WTC11 (cell line): ENCODE measurements at regions not wholly inside any gene's neighbourhood (a gene's known extent, or its start where the extent isn't known, plus 50 kb on each side); places are given as distances from the start of the nearest gene placed in this dataset.

Experiments
- ATAC-seq: fragments of 200-7000 bp; cut with Tn5 transposase; 2 replicates; pipeline ENCODE4 v1.10.0; 2021; ENCODE audit warnings: mild to moderate bottlenecking, moderate library complexity
- CTCF ChIA-PET: fragments of 300-600 bp; sonication (Branson Sonifier 250); formaldehyde crosslinking; loops from one replicate; lab custom pipeline; 2021; ENCODE audit warnings: antibody characterized with exemption; lab: Charles Lee
- POLR2A ChIA-PET: fragments of 350-600 bp; sonication (Branson Sonifier 250); formaldehyde crosslinking; loops from one replicate; lab custom pipeline; 2021; ENCODE audit warnings: antibody characterized with exemption; lab: Charles Lee
- DNase-seq: peaks from one replicate; pipeline ENCODE4 v3.0.0; 2021; ENCODE audit warnings: low spot score
- H3K27ac Mint-ChIP-seq: 2 replicates; pipeline ENCODE4 v1.8.0; 2021; ENCODE audit warnings: mixed read lengths
- H3K27me3 Mint-ChIP-seq: 2 replicates; pipeline ENCODE4 v1.8.0; 2021; ENCODE audit warnings: low read depth, mild to moderate bottlenecking, moderate library complexity, mixed read lengths
- H3K36me3 Mint-ChIP-seq: 2 replicates; pipeline ENCODE4 v1.8.0; 2021; ENCODE audit warnings: mixed read lengths
- H3K4me1 Mint-ChIP-seq: 2 replicates; pipeline ENCODE4 v1.8.0; 2022; ENCODE audit warnings: mixed read lengths
- H3K4me3 Mint-ChIP-seq: 2 replicates; pipeline ENCODE4 v1.8.0; 2021; ENCODE audit warnings: mild to moderate bottlenecking, moderate library complexity, mixed read lengths
- H3K9me3 Mint-ChIP-seq: 2 replicates; pipeline ENCODE4 v1.8.0; 2021; ENCODE audit warnings: mixed read lengths
- EMX1 ChIP-seq: fragments of 250-450 bp; sonication (Bioruptor Pico); IDR thresholded peaks from 2 replicates; pipeline ENCODE4 v1.8.0; 2021; ENCODE audit warnings: mild to moderate bottlenecking
- ESRRA ChIP-seq: sonication (generic); formaldehyde crosslinking; IDR thresholded peaks from 2 replicates; pipeline ENCODE4 v1.8.1; 2022; ENCODE audit warnings: mild to moderate bottlenecking, missing genetic modification reagents, borderline replicate concordance
- ETV6 ChIP-seq: sonication (generic); formaldehyde crosslinking; IDR thresholded peaks from 2 replicates; pipeline ENCODE4 v1.8.1; 2022; ENCODE audit warnings: mild to moderate bottlenecking, missing genetic modification reagents
- GABPB1 ChIP-seq: sonication (generic); formaldehyde crosslinking; IDR thresholded peaks from 2 replicates; pipeline ENCODE4 v1.8.1; 2023; ENCODE audit warnings: mild to moderate bottlenecking, missing genetic modification reagents
- GTF2I ChIP-seq: fragments of 250-450 bp; sonication (Bioruptor Pico); conservative IDR thresholded peaks from 2 replicates; pipeline ENCODE4 v1.4.0; 2021; ENCODE audit warnings: mild to moderate bottlenecking
- IRF2 ChIP-seq: sonication (generic); formaldehyde crosslinking; IDR thresholded peaks from 2 replicates; pipeline ENCODE4 v1.8.0; 2022; ENCODE audit warnings: low read depth, missing genetic modification reagents, borderline replicate concordance
- NFATC4 ChIP-seq: fragments of 250-450 bp; sonication (Bioruptor Pico); IDR thresholded peaks from 2 replicates; pipeline ENCODE4 v1.9.0; 2021; ENCODE audit warnings: mild to moderate bottlenecking
- NR1H2 ChIP-seq: sonication (generic); formaldehyde crosslinking; IDR thresholded peaks from 2 replicates; pipeline ENCODE4 v1.9.0; 2021; ENCODE audit warnings: mild to moderate bottlenecking, moderate library complexity, missing genetic modification reagents
- NR3C1 ChIP-seq: sonication (generic); formaldehyde crosslinking; conservative IDR thresholded peaks from 2 replicates; pipeline ENCODE4 v1.8.1; 2023; ENCODE audit warnings: low read depth, mild to moderate bottlenecking, missing genetic modification reagents
- RELA ChIP-seq: sonication (generic); formaldehyde crosslinking; IDR thresholded peaks from 2 replicates; pipeline ENCODE4 v1.8.1; 2022; ENCODE audit warnings: missing genetic modification reagents, mild to moderate bottlenecking, borderline replicate concordance
- SMAD4 ChIP-seq: sonication (generic); formaldehyde crosslinking; IDR thresholded peaks from 2 replicates; pipeline ENCODE4 v1.8.0; 2022; ENCODE audit warnings: mild to moderate bottlenecking, missing genetic modification reagents
- SOX15 ChIP-seq: fragments of 250-450 bp; sonication (Bioruptor Pico); IDR thresholded peaks from 2 replicates; pipeline ENCODE4 v1.9.0; 2021; ENCODE audit warnings: mild to moderate bottlenecking
- SP1 ChIP-seq: sonication (generic); formaldehyde crosslinking; conservative IDR thresholded peaks from 2 replicates; pipeline ENCODE4 v1.8.1; 2022; ENCODE audit warnings: missing genetic modification reagents
- ZNF138 ChIP-seq: sonication (generic); formaldehyde crosslinking; conservative IDR thresholded peaks from 2 replicates; pipeline ENCODE4 v1.8.1; 2022; ENCODE audit warnings: mild to moderate bottlenecking, moderate library complexity, missing genetic modification reagents
- ZNF317 ChIP-seq: sonication (generic); formaldehyde crosslinking; IDR thresholded peaks from 2 replicates; pipeline ENCODE4 v1.8.1; 2023; ENCODE audit warnings: low read depth, mild to moderate bottlenecking, moderate library complexity, missing genetic modification reagents, borderline replicate concordance
- ZNF396 ChIP-seq: fragments of 250-450 bp; sonication (Bioruptor Pico); IDR thresholded peaks from 2 replicates; pipeline ENCODE4 v1.8.0; 2021; ENCODE audit warnings: mild to moderate bottlenecking, moderate library complexity, borderline replicate concordance
- ZNF671 ChIP-seq: fragments of 250-450 bp; sonication (Bioruptor Pico); IDR thresholded peaks from 2 replicates; pipeline ENCODE4 v1.8.0; 2021; ENCODE audit warnings: mild to moderate bottlenecking
- TF ChIP-seq, protein P1 (sequence below): sonication (generic); formaldehyde crosslinking; IDR thresholded peaks from 2 replicates; pipeline ENCODE4 v1.8.1; 2022; ENCODE audit warnings: low read depth, mild to moderate bottlenecking, moderate library complexity, missing genetic modification reagents, borderline replicate concordance
- TF ChIP-seq, protein P2 (sequence below): sonication (generic); formaldehyde crosslinking; IDR thresholded peaks from 2 replicates; pipeline ENCODE4 v1.8.0; 2022; ENCODE audit warnings: mild to moderate bottlenecking, missing genetic modification reagents
- TF ChIP-seq, protein P3 (sequence below): sonication (generic); formaldehyde crosslinking; IDR thresholded peaks from 2 replicates; pipeline ENCODE4 v1.8.0; 2022; ENCODE audit warnings: mild to moderate bottlenecking, missing genetic modification reagents
- TF ChIP-seq, protein P4 (sequence below): fragments of 250-450 bp; sonication (Bioruptor Pico); IDR thresholded peaks from 2 replicates; pipeline ENCODE4 v1.9.0; 2021; ENCODE audit warnings: mild to moderate bottlenecking
- TF ChIP-seq, protein P5 (sequence below): fragments of 200-600 bp; IDR thresholded peaks from 2 replicates; pipeline ENCODE4 v1.8.0; 2022; ENCODE audit warnings: antibody characterized with exemption
- TF ChIP-seq, protein P6 (sequence below): fragments of 250-450 bp; sonication (Bioruptor Pico); IDR thresholded peaks from 2 replicates; pipeline ENCODE4 v2.1.2; 2022; ENCODE audit warnings: mild to moderate bottlenecking, moderate library complexity

DNA sequence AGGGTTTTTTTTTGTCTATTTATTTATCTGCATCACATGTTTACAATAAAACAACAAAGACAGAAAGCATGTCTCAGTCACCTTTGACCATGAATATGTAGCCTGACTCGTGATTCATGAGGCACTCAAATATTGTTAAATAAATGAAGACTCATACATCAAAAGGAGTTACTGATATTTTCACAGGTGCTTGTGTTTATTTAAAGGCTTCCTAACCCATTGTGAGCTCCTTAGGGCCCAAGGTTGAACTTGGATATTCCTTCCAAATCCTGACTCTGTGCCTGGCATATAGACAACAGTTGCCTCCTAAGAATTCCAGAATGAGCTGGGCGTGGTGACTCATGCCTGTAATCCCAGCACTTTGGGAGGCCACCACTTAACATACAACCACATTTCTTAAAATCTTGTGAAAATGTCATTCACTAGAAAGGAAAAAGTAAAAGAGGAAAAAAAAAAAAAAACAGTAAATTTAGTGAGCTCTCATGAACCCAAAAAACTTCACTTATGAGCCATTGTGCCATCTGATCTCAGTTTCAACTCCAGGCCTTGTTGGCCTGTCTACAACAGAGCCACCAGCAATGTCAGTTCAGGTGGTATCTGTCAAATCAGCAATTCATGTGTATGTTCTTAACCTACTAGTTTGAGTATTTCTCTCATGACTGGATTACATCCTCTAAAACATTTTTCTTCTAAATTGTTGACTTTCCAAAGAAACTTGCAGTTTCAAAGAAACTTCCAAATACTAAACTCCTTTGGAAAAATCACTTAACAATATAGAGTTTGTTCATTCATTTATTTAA is 162.7 kb upstream of the MARCKS start:
- no peak overlapping the region for H3K4me3 Mint-ChIP-seq
- TF ChIP-seq ETV6 (CRISPR knock-in tag) (no peak), IRF2 (CRISPR knock-in tag) (no peak), GTF2I (CRISPR knock-in tag) (no peak), ZNF317 (CRISPR knock-in tag) (no peak), SMAD4 (CRISPR knock-in tag) (no peak), NR1H2 (CRISPR knock-in tag) (no peak), ZNF671 (no peak), ESRRA (CRISPR knock-in tag) (no peak)
- TF ChIP-seq, protein P1, sequence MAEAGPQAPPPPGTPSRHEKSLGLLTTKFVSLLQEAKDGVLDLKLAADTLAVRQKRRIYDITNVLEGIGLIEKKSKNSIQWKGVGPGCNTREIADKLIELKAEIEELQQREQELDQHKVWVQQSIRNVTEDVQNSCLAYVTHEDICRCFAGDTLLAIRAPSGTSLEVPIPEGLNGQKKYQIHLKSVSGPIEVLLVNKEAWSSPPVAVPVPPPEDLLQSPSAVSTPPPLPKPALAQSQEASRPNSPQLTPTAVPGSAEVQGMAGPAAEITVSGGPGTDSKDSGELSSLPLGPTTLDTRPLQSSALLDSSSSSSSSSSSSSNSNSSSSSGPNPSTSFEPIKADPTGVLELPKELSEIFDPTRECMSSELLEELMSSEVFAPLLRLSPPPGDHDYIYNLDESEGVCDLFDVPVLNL (CRISPR knock-in tag) = no peak
- TF ChIP-seq, protein P2, sequence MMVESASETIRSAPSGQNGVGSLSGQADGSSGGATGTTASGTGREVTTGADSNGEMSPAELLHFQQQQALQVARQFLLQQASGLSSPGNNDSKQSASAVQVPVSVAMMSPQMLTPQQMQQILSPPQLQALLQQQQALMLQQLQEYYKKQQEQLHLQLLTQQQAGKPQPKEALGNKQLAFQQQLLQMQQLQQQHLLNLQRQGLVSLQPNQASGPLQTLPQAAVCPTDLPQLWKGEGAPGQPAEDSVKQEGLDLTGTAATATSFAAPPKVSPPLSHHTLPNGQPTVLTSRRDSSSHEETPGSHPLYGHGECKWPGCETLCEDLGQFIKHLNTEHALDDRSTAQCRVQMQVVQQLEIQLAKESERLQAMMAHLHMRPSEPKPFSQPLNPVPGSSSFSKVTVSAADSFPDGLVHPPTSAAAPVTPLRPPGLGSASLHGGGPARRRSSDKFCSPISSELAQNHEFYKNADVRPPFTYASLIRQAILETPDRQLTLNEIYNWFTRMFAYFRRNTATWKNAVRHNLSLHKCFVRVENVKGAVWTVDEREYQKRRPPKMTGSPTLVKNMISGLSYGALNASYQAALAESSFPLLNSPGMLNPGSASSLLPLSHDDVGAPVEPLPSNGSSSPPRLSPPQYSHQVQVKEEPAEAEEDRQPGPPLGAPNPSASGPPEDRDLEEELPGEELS (CRISPR knock-in tag) = no peak
- TF ChIP-seq, protein P3, sequence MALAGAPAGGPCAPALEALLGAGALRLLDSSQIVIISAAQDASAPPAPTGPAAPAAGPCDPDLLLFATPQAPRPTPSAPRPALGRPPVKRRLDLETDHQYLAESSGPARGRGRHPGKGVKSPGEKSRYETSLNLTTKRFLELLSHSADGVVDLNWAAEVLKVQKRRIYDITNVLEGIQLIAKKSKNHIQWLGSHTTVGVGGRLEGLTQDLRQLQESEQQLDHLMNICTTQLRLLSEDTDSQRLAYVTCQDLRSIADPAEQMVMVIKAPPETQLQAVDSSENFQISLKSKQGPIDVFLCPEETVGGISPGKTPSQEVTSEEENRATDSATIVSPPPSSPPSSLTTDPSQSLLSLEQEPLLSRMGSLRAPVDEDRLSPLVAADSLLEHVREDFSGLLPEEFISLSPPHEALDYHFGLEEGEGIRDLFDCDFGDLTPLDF (CRISPR knock-in tag) = no peak
- TF ChIP-seq, protein P4, sequence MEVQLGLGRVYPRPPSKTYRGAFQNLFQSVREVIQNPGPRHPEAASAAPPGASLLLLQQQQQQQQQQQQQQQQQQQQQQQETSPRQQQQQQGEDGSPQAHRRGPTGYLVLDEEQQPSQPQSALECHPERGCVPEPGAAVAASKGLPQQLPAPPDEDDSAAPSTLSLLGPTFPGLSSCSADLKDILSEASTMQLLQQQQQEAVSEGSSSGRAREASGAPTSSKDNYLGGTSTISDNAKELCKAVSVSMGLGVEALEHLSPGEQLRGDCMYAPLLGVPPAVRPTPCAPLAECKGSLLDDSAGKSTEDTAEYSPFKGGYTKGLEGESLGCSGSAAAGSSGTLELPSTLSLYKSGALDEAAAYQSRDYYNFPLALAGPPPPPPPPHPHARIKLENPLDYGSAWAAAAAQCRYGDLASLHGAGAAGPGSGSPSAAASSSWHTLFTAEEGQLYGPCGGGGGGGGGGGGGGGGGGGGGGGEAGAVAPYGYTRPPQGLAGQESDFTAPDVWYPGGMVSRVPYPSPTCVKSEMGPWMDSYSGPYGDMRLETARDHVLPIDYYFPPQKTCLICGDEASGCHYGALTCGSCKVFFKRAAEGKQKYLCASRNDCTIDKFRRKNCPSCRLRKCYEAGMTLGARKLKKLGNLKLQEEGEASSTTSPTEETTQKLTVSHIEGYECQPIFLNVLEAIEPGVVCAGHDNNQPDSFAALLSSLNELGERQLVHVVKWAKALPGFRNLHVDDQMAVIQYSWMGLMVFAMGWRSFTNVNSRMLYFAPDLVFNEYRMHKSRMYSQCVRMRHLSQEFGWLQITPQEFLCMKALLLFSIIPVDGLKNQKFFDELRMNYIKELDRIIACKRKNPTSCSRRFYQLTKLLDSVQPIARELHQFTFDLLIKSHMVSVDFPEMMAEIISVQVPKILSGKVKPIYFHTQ (CRISPR knock-in tag) = no peak
- peaks cover 9% of the 10 kb centered on the region for H3K4me1 Mint-ChIP-seq
- H3K27ac Mint-ChIP-seq = no peak overlapping the region; the same call in 1 of the 2 replicates
- ATAC-seq (no peak), DNase-seq (no peak)
- no peaks in the 10 kb centered on the region for H3K27me3 Mint-ChIP-seq
- ChIA-PET POLR2A (no interaction called here), CTCF (interaction anchor here (1.2 kb wide), 1 partner anchor 185 kb away, joined by 3 read pairs; no protein-coding TSS in a partner anchor)
- H3K36me3 Mint-ChIP-seq = no peaks in the 10 kb centered on the region
- H3K9me3 Mint-ChIP-seq = no peaks in the 10 kb centered on the region

DNA sequence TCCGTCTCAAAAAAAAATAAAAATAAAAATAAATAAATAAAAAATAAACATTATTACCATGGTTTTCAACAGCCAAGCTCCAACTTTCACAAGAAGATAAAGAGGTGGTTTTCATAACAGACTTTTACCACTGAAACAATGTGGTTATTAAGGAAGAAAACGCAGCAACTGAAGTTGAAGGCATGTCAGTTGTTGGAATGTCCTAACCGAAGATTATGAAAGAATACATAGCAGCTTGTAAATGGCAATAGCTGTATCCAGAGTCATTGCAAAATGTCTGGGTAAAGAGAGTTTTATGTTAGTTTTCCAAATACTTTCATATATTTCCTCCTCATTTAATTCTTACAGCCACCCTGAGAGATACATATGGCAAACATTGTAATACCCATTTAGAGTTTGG is 161.6 kb upstream of the MARCKS start:
- Mint-ChIP-seq H3K4me1 (peaks cover 9% of the 10 kb centered on the region), H3K27me3 (no peaks in the 10 kb centered on the region), H3K27ac (no peak overlapping the region), H3K4me3 (no peak overlapping the region), H3K36me3 (no peaks in the 10 kb centered on the region), H3K9me3 (no peaks in the 10 kb centered on the region)
- ChIA-PET POLR2A (no interaction called here), CTCF (interaction anchor here (1.2 kb wide), 1 partner anchor 184 kb away, joined by 3 read pairs; no protein-coding TSS in a partner anchor)
- DNase-seq (no peak), ATAC-seq (no peak)
- TF ChIP-seq ZNF317 (CRISPR knock-in tag) (no peak), GABPB1 (no peak), NFATC4 (no peak), NR3C1 (CRISPR knock-in tag) (no peak), EMX1 (no peak), ETV6 (CRISPR knock-in tag) (no peak), ZNF396 (no peak), SP1 (CRISPR knock-in tag) (no peak), SOX15 (no peak), RELA (CRISPR knock-in tag) (no peak), ZNF671 (no peak), ZNF138 (CRISPR knock-in tag) (no peak)
- TF ChIP-seq, protein P5, sequence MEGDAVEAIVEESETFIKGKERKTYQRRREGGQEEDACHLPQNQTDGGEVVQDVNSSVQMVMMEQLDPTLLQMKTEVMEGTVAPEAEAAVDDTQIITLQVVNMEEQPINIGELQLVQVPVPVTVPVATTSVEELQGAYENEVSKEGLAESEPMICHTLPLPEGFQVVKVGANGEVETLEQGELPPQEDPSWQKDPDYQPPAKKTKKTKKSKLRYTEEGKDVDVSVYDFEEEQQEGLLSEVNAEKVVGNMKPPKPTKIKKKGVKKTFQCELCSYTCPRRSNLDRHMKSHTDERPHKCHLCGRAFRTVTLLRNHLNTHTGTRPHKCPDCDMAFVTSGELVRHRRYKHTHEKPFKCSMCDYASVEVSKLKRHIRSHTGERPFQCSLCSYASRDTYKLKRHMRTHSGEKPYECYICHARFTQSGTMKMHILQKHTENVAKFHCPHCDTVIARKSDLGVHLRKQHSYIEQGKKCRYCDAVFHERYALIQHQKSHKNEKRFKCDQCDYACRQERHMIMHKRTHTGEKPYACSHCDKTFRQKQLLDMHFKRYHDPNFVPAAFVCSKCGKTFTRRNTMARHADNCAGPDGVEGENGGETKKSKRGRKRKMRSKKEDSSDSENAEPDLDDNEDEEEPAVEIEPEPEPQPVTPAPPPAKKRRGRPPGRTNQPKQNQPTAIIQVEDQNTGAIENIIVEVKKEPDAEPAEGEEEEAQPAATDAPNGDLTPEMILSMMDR = no peak
- TF ChIP-seq, protein P6, sequence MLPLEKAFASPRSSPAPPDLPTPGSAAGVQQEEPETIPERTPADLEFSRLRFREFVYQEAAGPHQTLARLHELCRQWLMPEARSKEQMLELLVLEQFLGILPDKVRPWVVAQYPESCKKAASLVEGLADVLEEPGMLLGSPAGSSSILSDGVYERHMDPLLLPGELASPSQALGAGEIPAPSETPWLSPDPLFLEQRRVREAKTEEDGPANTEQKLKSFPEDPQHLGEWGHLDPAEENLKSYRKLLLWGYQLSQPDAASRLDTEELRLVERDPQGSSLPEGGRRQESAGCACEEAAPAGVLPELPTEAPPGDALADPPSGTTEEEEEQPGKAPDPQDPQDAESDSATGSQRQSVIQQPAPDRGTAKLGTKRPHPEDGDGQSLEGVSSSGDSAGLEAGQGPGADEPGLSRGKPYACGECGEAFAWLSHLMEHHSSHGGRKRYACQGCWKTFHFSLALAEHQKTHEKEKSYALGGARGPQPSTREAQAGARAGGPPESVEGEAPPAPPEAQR (CRISPR knock-in tag) = no peak
- TF ChIP-seq, protein P3 (CRISPR knock-in tag) = no peak
